Fibroblast of lung (primary cell): ENCODE measurements at regions not wholly inside any gene's neighbourhood (a gene's known extent, or its start where the extent isn't known, plus 50 kb on each side); places are given as distances from the start of the nearest gene placed in this dataset.
A peak's percentile ranks its signal among the peaks of the same experiment; 100 is the strongest.

Experiments used
- DNase-seq, 2 donors: peaks; one replicate each; pipeline versions ENCODE4 v3.0.0 to v3.0.0-alpha.2; 2010; ENCODE audit warnings: low read depth in 2 of 2
- H2AFZ ChIP-seq: 2 replicates; pipeline ENCODE4 v1.5.1; 2012; ENCODE audit warnings: low read length, control low read depth, inconsistent platforms
- H3K27ac ChIP-seq: 2 replicates; pipeline ENCODE4 v1.5.1; 2011; ENCODE audit warnings: low read length, control low read depth; ENCODE audit not compliant: insufficient read depth
- H3K27me3 ChIP-seq: 2 replicates; pipeline ENCODE4 v1.5.1; 2011; ENCODE audit warnings: mild to moderate bottlenecking, low read length; ENCODE audit not compliant: control insufficient read depth, insufficient read depth
- H3K36me3 ChIP-seq: 2 replicates; pipeline ENCODE4 v1.5.1; 2011; ENCODE audit warnings: low read length; ENCODE audit not compliant: control insufficient read depth, insufficient read depth
- H3K4me1 ChIP-seq: 2 replicates; pipeline ENCODE4 v1.5.1; 2011; ENCODE audit warnings: low read length; ENCODE audit not compliant: control insufficient read depth, insufficient read depth; ENCODE audit errors: extremely low read depth
- H3K4me2 ChIP-seq: 2 replicates; pipeline ENCODE4 v1.5.1; 2011; ENCODE audit warnings: low read length, control low read depth; ENCODE audit not compliant: insufficient read depth; ENCODE audit errors: extremely low read depth
- H3K4me3 ChIP-seq, 4 experiments: fragments of 200-600 bp in 1 of 4; sonication (generic) in 1 of 4; replicated peaks in 1 of 4; 2 replicates each; pipeline ENCODE4 v1.5.1; 2011 to 2016; ENCODE audit warnings: low read length in 4 of 4, low read depth in 3 of 4, mild to moderate bottlenecking in 3 of 4, control low read depth in 2 of 4, inconsistent platforms in 1 of 4, mixed read lengths in 1 of 4; ENCODE audit not compliant: insufficient read depth in 1 of 4; ENCODE audit errors: control extremely low read depth in 1 of 4
- H3K79me2 ChIP-seq: 2 replicates; pipeline ENCODE4 v1.5.1; 2012; ENCODE audit warnings: mild to moderate bottlenecking, low read length, inconsistent platforms; ENCODE audit not compliant: control insufficient read depth, insufficient read depth
- H3K9ac ChIP-seq: 2 replicates; pipeline ENCODE4 v1.5.1; 2011; ENCODE audit warnings: mild to moderate bottlenecking, low read length, control low read depth; ENCODE audit not compliant: insufficient read depth
- H3K9me3 ChIP-seq: 2 replicates; pipeline ENCODE4 v1.5.1; 2012; ENCODE audit warnings: low read depth, low read length; ENCODE audit not compliant: control insufficient read depth, insufficient read depth
- H4K20me1 ChIP-seq: 2 replicates; pipeline ENCODE4 v1.5.1; 2011; ENCODE audit warnings: low read length; ENCODE audit not compliant: control insufficient read depth, insufficient read depth; ENCODE audit errors: extremely low read depth
- CTCF ChIP-seq, 2 donors: IDR thresholded peaks in 1 of 2; conservative IDR thresholded peaks in 1 of 2; 1 replicate in 1 of 2; 2 replicates in 1 of 2; pipeline ENCODE4 v1.5.1; 2011 to 2012; ENCODE audit warnings: low read length in 2 of 2, control low read depth in 1 of 2, inconsistent platforms in 1 of 2, low read depth in 1 of 2, mild to moderate bottlenecking in 1 of 2
- EZH2 ChIP-seq: IDR thresholded peaks from 2 replicates; pipeline ENCODE4 v1.5.1; 2012; ENCODE audit warnings: low read length, control low read depth, mild to moderate bottlenecking; ENCODE audit errors: missing control alignments

GRCh38 chr11:80321786-80322185 lies 881.0 kb upstream of the TENM4 start:
- no peak for TF ChIP-seq CTCF (conservative IDR thresholded peaks at IDR 0.05 in 1 of 2, IDR thresholded peaks at IDR 0.05 in 1 of 2; ENCODE audit: low read depth in 1 of 2, low read length in 2 of 2)
- no peak for TF ChIP-seq EZH2
- no peak for DNase-seq
- Histone ChIP-seq H3K27ac (no peak overlapping the region), H3K4me1 (no peaks in the 10 kb centered on the region), H3K4me2 (no peak overlapping the region), H3K27me3 (no peaks in the 10 kb centered on the region), H3K9me3 (no peaks in the 10 kb centered on the region), H3K9ac (no peak overlapping the region), H3K79me2 (no peaks in the 10 kb centered on the region), H3K4me3 (no peak overlapping the region), H4K20me1 (no peaks in the 10 kb centered on the region), H2AFZ (no peak overlapping the region), H3K36me3 (no peaks in the 10 kb centered on the region)

GRCh38 chr11:80320765-80321164 lies 879.9 kb upstream of the TENM4 start:
- Histone ChIP-seq H3K4me2 (no peak overlapping the region), H3K9ac (no peak overlapping the region), H3K27ac (no peak overlapping the region), H2AFZ (no peak overlapping the region), H3K4me3 (no peak overlapping the region), H3K4me1 (no peaks in the 10 kb centered on the region), H3K27me3 (no peaks in the 10 kb centered on the region), H4K20me1 (no peaks in the 10 kb centered on the region), H3K79me2 (no peaks in the 10 kb centered on the region), H3K9me3 (no peaks in the 10 kb centered on the region), H3K36me3 (no peaks in the 10 kb centered on the region)
- TF ChIP-seq EZH2 (no peak), CTCF (conservative IDR thresholded peaks at IDR 0.05 in 1 of 2, IDR thresholded peaks at IDR 0.05 in 1 of 2; ENCODE audit: low read depth in 1 of 2, low read length in 2 of 2) (peak in 1 of 2 donors; percentile 38)
- peak in 1 of 2 donors; percentile 15 for DNase-seq

GRCh38 chr11:80320226-80320625 lies 879.4 kb upstream of the TENM4 start:
- Histone ChIP-seq H3K27me3 (no peaks in the 10 kb centered on the region), H4K20me1 (no peaks in the 10 kb centered on the region)
- no peak for TF ChIP-seq CTCF (conservative IDR thresholded peaks at IDR 0.05 in 1 of 2, IDR thresholded peaks at IDR 0.05 in 1 of 2; ENCODE audit: low read depth in 1 of 2, low read length in 2 of 2)
- TF ChIP-seq EZH2, result no peak

More at GRCh38 chr11:80320226-80320625, 879.4 kb upstream of the TENM4 start:
- Histone ChIP-seq H3K36me3 (no peaks in the 10 kb centered on the region), H3K27ac (no peak overlapping the region), H3K9ac (no peak overlapping the region), H3K9me3 (no peaks in the 10 kb centered on the region), H3K4me2 (no peak overlapping the region), H3K4me3 (no peak overlapping the region), H3K4me1 (no peaks in the 10 kb centered on the region), H2AFZ (no peak overlapping the region), H3K79me2 (no peaks in the 10 kb centered on the region)
- no peak for DNase-seq
